ENCODE measurements at regions not wholly inside any gene's neighbourhood (a gene's known extent, or its start where the extent isn't known, plus 50 kb on each side); places are given as distances from the start of the nearest gene placed in this dataset.
"Not testable (repeated sequence)": the region's sequence is repeated elsewhere in the genome, so short reads cannot be mapped to it uniquely, and the experiment has no call there.

DNA sequence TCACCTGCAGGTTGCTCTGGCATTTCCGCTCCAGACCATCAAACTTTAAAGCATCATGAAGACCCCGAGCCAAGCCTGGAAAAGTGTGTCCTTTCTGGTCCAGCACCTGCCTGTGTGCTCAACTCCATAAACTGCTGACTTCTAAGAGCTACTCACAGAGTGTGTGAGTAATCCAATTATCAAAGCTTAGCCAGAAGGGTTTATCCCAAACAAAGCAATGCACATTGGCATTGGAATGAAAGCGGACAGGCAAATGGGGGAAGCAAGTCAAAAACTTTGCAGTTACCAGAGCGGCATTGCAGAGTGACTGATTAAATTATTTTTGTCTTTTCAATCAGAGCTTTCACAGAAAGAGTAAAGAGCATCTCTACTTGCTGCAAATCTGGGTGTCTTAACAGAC is 1262.4 kb upstream of the SEL1L start:
- TF ChIP-seq, protein P1, sequence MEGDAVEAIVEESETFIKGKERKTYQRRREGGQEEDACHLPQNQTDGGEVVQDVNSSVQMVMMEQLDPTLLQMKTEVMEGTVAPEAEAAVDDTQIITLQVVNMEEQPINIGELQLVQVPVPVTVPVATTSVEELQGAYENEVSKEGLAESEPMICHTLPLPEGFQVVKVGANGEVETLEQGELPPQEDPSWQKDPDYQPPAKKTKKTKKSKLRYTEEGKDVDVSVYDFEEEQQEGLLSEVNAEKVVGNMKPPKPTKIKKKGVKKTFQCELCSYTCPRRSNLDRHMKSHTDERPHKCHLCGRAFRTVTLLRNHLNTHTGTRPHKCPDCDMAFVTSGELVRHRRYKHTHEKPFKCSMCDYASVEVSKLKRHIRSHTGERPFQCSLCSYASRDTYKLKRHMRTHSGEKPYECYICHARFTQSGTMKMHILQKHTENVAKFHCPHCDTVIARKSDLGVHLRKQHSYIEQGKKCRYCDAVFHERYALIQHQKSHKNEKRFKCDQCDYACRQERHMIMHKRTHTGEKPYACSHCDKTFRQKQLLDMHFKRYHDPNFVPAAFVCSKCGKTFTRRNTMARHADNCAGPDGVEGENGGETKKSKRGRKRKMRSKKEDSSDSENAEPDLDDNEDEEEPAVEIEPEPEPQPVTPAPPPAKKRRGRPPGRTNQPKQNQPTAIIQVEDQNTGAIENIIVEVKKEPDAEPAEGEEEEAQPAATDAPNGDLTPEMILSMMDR (conservative IDR thresholded peaks at IDR 0.05; ENCODE audit: low read depth, low read length): no peak
- H3K27ac ChIP-seq: no peak overlapping the region
- no peaks in the 10 kb centered on the region for H3K79me2 ChIP-seq (ENCODE audit: insufficient read depth, low read depth)
- H4K20me1 ChIP-seq (ENCODE audit: insufficient read depth): no peaks in the 10 kb centered on the region
- H3K4me3 ChIP-seq (IDR thresholded peaks at IDR 0.05; ENCODE audit: insufficient read depth, low read depth, low read length): no peak overlapping the region
- H3K9ac ChIP-seq: no peak overlapping the region
- no peak overlapping the region for H2AFZ ChIP-seq (ENCODE audit: low read depth)
- H3K4me1 ChIP-seq (ENCODE audit: low read depth, poor library complexity, severe bottlenecking): no peaks in the 10 kb centered on the region
- H3K27me3 ChIP-seq (ENCODE audit: insufficient read depth, low read depth): no peaks in the 10 kb centered on the region
- H3K36me3 ChIP-seq (ENCODE audit: insufficient read depth): no peaks in the 10 kb centered on the region
- H3K4me2 ChIP-seq: no peak overlapping the region

DNA sequence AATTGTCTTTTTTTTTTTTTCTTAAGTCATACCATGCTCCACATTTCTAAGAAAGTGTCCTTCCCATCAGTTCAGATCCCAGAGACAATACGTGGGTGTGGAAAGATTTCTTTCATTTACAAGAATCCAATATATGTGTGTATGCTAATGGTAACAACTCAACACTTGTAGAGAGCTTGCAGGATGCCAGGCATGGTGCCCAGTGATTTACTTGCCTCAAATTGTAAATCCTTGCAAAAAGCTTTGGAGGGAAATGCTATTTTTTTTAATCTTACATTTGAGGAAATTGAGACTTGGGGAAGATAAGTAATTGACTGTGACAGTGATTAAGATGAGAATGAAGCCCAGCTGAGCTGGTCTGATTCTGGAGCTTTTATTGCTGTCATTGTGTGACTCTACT is 1264.6 kb upstream of the SEL1L start:
- Histone ChIP-seq H3K4me1 (ENCODE audit: low read depth, poor library complexity, severe bottlenecking) (no peaks in the 10 kb centered on the region), H3K4me3 (IDR thresholded peaks at IDR 0.05; ENCODE audit: insufficient read depth, low read depth, low read length) (no peak overlapping the region), H3K36me3 (ENCODE audit: insufficient read depth) (no peaks in the 10 kb centered on the region), H3K9ac (no peak overlapping the region), H2AFZ (ENCODE audit: low read depth) (no peak overlapping the region), H3K79me2 (ENCODE audit: insufficient read depth, low read depth) (no peaks in the 10 kb centered on the region), H4K20me1 (ENCODE audit: insufficient read depth) (no peaks in the 10 kb centered on the region), H3K27me3 (ENCODE audit: insufficient read depth, low read depth) (no peaks in the 10 kb centered on the region), H3K27ac (no peak overlapping the region), H3K4me2 (no peak overlapping the region)
- TF ChIP-seq, protein P1 (conservative IDR thresholded peaks at IDR 0.05; ENCODE audit: low read depth, low read length): no peak

- H3K4me3 ChIP-seq (IDR thresholded peaks at IDR 0.05; ENCODE audit: insufficient read depth, low read depth, low read length): no peak overlapping the region
Measured at GRCh38 chr14:82805892-82806825, 1272.5 kb upstream of the SEL1L start.

DNA sequence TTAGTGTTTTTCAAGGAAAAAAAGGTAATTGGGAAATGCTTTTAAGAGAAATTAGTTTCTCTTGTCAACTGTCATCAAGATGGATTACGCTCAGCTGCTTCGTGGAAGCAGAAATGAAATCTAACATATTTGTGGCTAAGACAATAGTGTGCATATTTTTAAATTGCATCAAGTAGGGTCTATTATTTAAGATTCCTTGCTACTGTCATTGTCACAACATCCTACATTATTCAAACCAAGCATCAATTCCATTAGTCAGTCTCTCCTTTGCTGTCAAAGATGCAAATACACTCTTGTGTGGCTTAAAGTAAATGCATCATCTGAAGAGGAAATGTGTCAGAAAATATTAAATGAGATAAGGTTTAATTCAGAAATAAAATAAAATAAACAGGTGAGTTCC is 1277.6 kb upstream of the SEL1L start:
- Histone ChIP-seq H3K4me1 (ENCODE audit: low read depth, poor library complexity, severe bottlenecking) (no peaks in the 10 kb centered on the region), H3K9ac (no peak overlapping the region), H3K4me3 (IDR thresholded peaks at IDR 0.05; ENCODE audit: insufficient read depth, low read depth, low read length) (no peak overlapping the region), H2AFZ (ENCODE audit: low read depth) (no peak overlapping the region), H4K20me1 (ENCODE audit: insufficient read depth) (no peaks in the 10 kb centered on the region), H3K4me2 (no peak overlapping the region), H3K36me3 (ENCODE audit: insufficient read depth) (no peaks in the 10 kb centered on the region), H3K27ac (no peak overlapping the region), H3K79me2 (ENCODE audit: insufficient read depth, low read depth) (no peaks in the 10 kb centered on the region), H3K27me3 (ENCODE audit: insufficient read depth, low read depth) (no peaks in the 10 kb centered on the region)
- TF ChIP-seq, protein P1 (conservative IDR thresholded peaks at IDR 0.05; ENCODE audit: low read depth, low read length): no peak

More at GRCh38 chr14:82805892-82806825, 1272.5 kb upstream of the SEL1L start:
- no peak overlapping the region for H3K9ac ChIP-seq
- TF ChIP-seq, protein P1 (conservative IDR thresholded peaks at IDR 0.05; ENCODE audit: low read depth, low read length): no peak
- no peaks in the 10 kb centered on the region for H3K36me3 ChIP-seq (ENCODE audit: insufficient read depth)
- no peak overlapping the region for H3K4me2 ChIP-seq
- no peak overlapping the region for H2AFZ ChIP-seq (ENCODE audit: low read depth)
- H3K4me1 ChIP-seq (ENCODE audit: low read depth, poor library complexity, severe bottlenecking): no peaks in the 10 kb centered on the region
- H3K27me3 ChIP-seq (ENCODE audit: insufficient read depth, low read depth): no peaks in the 10 kb centered on the region
- H3K27ac ChIP-seq: no peak overlapping the region
- no peaks in the 10 kb centered on the region for H3K79me2 ChIP-seq (ENCODE audit: insufficient read depth, low read depth)
- H4K20me1 ChIP-seq (ENCODE audit: insufficient read depth): no peaks in the 10 kb centered on the region

GRCh38 chr14:82814339-82814738 is 1280.7 kb upstream of the SEL1L start:
- H3K79me2 ChIP-seq (ENCODE audit: insufficient read depth, low read depth); H3K4me2 ChIP-seq; H3K4me3 ChIP-seq (IDR thresholded peaks at IDR 0.05; ENCODE audit: insufficient read depth, low read depth, low read length); H2AFZ ChIP-seq (ENCODE audit: low read depth); H3K9ac ChIP-seq; H3K36me3 ChIP-seq (ENCODE audit: insufficient read depth); H4K20me1 ChIP-seq (ENCODE audit: insufficient read depth); H3K27me3 ChIP-seq (ENCODE audit: insufficient read depth, low read depth); H3K27ac ChIP-seq; H3K4me1 ChIP-seq (ENCODE audit: low read depth, poor library complexity, severe bottlenecking): not testable (repeated sequence)
